ENCODE measurements at regions not wholly inside any gene's neighbourhood (a gene's known extent, or its start where the extent isn't known, plus 50 kb on each side); places are given as distances from the start of the nearest gene placed in this dataset.

- in situ Hi-C loops (cut with MboI; ENCODE audit: low pct_ligation_motif_present in 1 of 4, low pct_unique_long_range_greater_than_20kb in 1 of 4, low sequenced_read_pairs in 3 of 4), result no loop called here
Observed at GRCh38 chr12:103011974-103012763, 54.7 kb downstream of the ASCL1 start.

GRCh38 chr12:103012884-103013283, 55.4 kb downstream of the ASCL1 start:
- Histone ChIP-seq H3K9me3 (no peaks in the 10 kb centered on the region), H3K4me1 (no peaks in the 10 kb centered on the region), H3K27me3 (no peaks in the 10 kb centered on the region), H3K27ac (no peak overlapping the region), H3K4me3 (no peak overlapping the region), H3K36me3 (no peaks in the 10 kb centered on the region)
- TF ChIP-seq CTCF (IDR thresholded peaks at IDR 0.05) (no peak), EP300 (IDR thresholded peaks at IDR 0.05; ENCODE audit: low read depth) (no peak), POLR2AphosphoS5 (IDR thresholded peaks at IDR 0.05) (no peak), POLR2A (IDR thresholded peaks at IDR 0.05) (no peak)
- WGBS, 2 donors (ENCODE audit: low coverage in 1 of 2), result 8 to 17% methylated on average over 4 to 5 of the region's 8 CpGs
- in situ Hi-C loops (cut with MboI; ENCODE audit: low pct_ligation_motif_present in 1 of 4, low pct_unique_long_range_greater_than_20kb in 1 of 4, low sequenced_read_pairs in 3 of 4) (no loop called here), intact Hi-C loops (cut with DNase I; ENCODE audit: low total_unique reads) (no loop called here)
- no peak for DNase-seq

More at GRCh38 chr12:103011974-103012763, 54.7 kb downstream of the ASCL1 start:
- Histone ChIP-seq H3K9me3 (no peaks in the 10 kb centered on the region), H3K27ac (no peak overlapping the region), H3K27me3 (no peaks in the 10 kb centered on the region), H3K36me3 (no peaks in the 10 kb centered on the region), H3K4me3 (no peak overlapping the region), H3K4me1 (no peaks in the 10 kb centered on the region)
- intact Hi-C loops (cut with DNase I; ENCODE audit: low total_unique reads), result no loop called here
- 25 to 40% methylated on average over 3 to 4 of the region's 4 CpGs for WGBS, 2 donors (ENCODE audit: low coverage in 1 of 2)
- TF ChIP-seq POLR2AphosphoS5 (IDR thresholded peaks at IDR 0.05) (no peak), CTCF (IDR thresholded peaks at IDR 0.05) (no peak), POLR2A (IDR thresholded peaks at IDR 0.05) (no peak), EP300 (IDR thresholded peaks at IDR 0.05; ENCODE audit: low read depth) (no peak)
- DNase-seq, result no peak

GRCh38 chr12:103013741-103014300, 56.3 kb downstream of the ASCL1 start:
- intact Hi-C loops (cut with DNase I; ENCODE audit: low total_unique reads), result no loop called here

GRCh38 chr12:103016381-103016780, 58.9 kb downstream of the ASCL1 start:
- DNase-seq, result no peak
- TF ChIP-seq POLR2AphosphoS5 (IDR thresholded peaks at IDR 0.05) (no peak), POLR2A (IDR thresholded peaks at IDR 0.05) (no peak), EP300 (IDR thresholded peaks at IDR 0.05; ENCODE audit: low read depth) (no peak), CTCF (IDR thresholded peaks at IDR 0.05) (no peak)
- no peaks in the 10 kb centered on the region for H3K4me1 ChIP-seq
- no peak overlapping the region for H3K4me3 ChIP-seq
- intact Hi-C loops (cut with DNase I; ENCODE audit: low total_unique reads) (no loop called here), in situ Hi-C loops (cut with MboI; ENCODE audit: low pct_ligation_motif_present in 1 of 4, low pct_unique_long_range_greater_than_20kb in 1 of 4, low sequenced_read_pairs in 3 of 4) (no loop called here)
- H3K36me3 ChIP-seq, result no peaks in the 10 kb centered on the region
- no peak overlapping the region for H3K27ac ChIP-seq
- no peaks in the 10 kb centered on the region for H3K27me3 ChIP-seq
- no peaks in the 10 kb centered on the region for H3K9me3 ChIP-seq

More at GRCh38 chr12:103013741-103014300, 56.3 kb downstream of the ASCL1 start:
- H3K27me3 ChIP-seq, result no peaks in the 10 kb centered on the region
- no peak for TF ChIP-seq EP300 (IDR thresholded peaks at IDR 0.05; ENCODE audit: low read depth)
- no peak for TF ChIP-seq POLR2A (IDR thresholded peaks at IDR 0.05)
- TF ChIP-seq POLR2AphosphoS5 (IDR thresholded peaks at IDR 0.05), result no peak
- no peak for TF ChIP-seq CTCF (IDR thresholded peaks at IDR 0.05)
- in situ Hi-C loops (cut with MboI; ENCODE audit: low pct_ligation_motif_present in 1 of 4, low pct_unique_long_range_greater_than_20kb in 1 of 4, low sequenced_read_pairs in 3 of 4), result no loop called here
- no peak overlapping the region for H3K4me3 ChIP-seq
- no peak overlapping the region for H3K27ac ChIP-seq
- DNase-seq, result no peak
- H3K9me3 ChIP-seq, result no peaks in the 10 kb centered on the region
- no peaks in the 10 kb centered on the region for H3K36me3 ChIP-seq
- WGBS, 2 donors (ENCODE audit: low coverage in 1 of 2), result 57% methylated on average over 9 of the region's 9 CpGs; no CpG with 5 or more reads in 1 of the 2 donors
- H3K4me1 ChIP-seq, result no peaks in the 10 kb centered on the region
